ENCODE measurements at regions not wholly inside any gene's neighbourhood (a gene's known extent, or its start where the extent isn't known, plus 50 kb on each side); places are given as distances from the start of the nearest gene placed in this dataset.
"Not testable (repeated sequence)": the region's sequence is repeated elsewhere in the genome, so short reads cannot be mapped to it uniquely, and the experiment has no call there.

DNA sequence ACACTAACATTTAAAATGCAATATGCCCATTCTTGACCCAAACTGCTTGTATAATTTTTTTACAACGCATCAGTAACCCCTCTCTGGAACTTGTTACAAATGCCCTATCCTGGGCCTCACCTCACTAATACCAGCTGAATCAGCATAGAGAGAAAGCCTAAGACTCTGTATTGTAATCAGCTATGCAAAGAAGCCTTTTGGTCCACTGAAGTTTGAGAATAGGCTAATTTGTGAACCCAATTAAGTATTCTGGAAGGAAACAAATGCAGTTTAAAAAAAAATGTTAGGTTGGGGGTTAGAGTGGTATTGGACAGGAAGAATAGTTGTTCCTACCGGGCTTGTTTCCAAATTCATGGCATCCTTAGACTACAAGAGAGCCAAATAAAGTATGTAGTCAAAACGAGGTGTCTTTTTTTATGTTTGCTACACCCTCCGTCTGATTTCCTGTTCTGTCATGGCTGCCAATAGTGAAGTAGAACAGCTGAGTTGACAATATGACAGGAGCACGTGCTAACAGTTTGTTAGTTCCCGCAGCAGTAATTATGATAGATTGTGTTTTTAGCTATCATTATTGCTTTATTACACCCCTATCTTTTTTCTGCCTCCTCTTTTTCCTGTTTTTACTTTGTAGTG lies 1048.7 kb upstream of the NUDT12 start:
- DNase-seq: no peak

DNA sequence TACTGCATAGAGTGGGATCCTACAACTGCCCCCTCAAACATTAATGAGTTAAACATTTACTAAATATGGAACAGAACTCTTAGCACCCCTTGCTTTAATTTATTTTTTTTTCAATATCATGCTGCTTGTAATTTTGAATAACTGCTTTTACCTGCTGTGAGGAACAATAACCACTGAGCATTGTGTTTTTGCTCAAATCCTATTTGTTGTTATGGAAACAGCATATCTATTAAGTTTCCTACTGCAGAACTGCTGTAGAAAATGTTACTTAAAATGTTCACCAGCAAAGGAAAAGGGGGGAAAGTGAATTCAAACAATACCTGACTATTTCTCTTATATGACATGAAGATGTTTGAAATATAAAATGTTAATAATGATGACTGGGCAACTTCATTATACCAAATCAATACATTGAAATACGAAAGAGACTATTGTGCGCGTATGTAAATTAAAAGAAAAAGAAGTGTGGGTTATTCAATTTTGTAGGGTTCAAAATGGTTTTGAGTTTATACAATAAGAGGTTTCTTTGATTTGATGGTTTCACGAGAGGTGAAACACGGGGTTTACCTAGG lies 1043.8 kb upstream of the NUDT12 start:
- DNase-seq: no peak

DNA sequence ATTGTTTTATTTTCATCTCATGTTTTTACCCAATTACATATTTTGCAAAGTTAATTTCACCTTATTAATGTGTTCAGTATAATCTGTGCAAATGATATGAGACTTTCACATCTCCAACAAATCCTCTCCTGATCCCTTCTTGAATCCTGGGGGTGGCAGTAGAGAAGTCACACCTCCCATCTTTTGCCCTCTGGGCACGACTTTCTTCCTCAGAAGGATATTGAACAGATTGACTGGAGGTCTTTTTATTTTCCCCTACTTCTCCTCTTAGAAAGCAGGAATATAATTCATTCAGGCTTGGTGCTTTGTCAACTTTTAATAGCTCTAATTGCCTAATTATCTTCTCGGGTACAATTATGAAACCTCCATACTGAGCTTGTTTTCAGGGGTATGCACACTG lies 1037.1 kb upstream of the NUDT12 start:
- DNase-seq: no peak

DNA sequence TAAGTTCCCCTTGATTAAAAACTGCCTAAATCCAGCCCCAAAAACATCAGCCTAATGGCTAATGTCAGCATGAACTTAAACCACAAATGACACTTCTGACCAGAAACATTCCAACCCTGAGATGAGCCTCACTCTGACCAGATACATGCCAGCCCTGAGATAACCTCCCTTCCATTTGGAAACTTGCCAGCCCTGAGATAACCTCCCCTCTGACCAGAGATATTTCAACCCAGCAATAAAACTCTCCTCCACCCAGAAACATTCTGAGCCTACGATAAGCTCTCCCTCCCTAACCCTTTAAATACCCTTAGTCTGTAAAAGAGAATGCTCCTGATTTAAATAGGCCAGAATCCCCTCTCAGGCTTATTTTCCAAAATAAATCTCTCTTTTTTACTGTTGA lies 1035.7 kb upstream of the NUDT12 start:
- no peak for DNase-seq

DNA sequence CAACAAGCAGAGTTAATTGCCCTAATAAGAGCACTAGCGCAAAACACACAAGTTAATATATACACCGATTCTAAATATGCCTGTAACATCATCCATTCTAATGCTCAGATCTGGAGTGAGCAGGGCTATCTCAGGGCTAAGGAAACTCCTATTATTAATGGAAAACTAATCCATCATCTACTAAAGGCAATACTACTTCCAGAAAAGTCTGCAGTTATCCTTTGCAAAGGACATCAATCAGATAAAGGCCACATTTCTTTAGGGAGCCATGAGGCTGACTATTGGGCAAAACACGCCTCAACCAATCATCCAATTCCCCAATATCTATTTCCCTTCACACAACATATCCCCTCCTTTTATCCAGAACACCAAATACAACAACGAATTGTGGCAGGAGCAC lies 1032.3 kb upstream of the NUDT12 start:
- no peak for DNase-seq

DNA sequence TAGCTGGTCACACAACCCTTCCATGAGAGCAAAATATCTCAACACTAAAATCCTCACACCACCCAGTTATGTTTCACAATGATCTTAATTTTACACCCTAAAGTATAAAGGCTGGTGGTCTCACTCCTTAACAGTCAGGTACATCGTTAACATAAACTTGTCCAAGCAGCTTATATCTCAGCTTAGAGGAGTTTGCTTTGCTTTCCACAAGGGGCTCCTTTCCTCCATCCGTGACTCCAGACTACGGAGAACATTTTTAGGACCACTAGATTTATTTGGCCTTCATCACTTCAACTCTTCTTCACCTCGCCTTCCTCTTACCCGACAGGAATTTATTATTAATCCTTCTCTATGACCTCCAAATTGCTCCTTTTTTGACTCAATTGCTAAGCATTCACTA lies 1014.1 kb upstream of the NUDT12 start:
- no peak for DNase-seq

DNA sequence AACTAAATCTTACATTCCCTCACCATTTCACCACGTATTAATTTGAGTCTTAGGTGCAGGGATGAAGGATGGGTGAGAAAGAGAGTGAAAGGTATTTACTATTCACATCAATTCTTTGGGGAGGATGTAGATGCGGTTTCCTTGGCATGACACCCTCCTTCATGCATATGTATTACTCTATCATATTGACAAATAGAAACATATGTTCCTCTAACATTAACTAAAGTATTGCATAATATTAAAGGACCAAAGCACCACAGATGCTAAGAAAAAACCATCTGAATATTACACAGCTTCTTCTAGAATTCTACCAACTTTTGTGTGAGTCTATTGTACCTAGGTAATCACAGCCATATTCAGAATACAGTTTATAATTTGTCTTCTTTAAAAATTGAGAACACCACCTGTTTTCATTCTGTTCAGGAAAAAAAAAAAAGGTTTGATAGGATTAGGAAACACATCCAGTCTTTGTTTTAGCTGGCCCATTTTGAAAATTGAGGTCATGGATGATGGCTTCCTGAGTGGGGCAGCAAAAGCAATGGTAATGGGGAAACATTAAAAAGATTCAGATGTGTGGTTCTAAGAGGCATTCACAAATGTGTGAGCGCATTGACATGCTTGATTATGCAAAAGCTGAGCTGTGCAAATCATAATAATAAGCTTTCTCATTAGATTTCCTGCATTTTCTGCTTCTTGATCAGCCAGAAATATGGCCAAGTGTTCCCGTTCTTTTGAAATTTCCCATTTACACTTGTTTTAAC lies 1011.5 kb upstream of the NUDT12 start:
- no peak for DNase-seq

DNA sequence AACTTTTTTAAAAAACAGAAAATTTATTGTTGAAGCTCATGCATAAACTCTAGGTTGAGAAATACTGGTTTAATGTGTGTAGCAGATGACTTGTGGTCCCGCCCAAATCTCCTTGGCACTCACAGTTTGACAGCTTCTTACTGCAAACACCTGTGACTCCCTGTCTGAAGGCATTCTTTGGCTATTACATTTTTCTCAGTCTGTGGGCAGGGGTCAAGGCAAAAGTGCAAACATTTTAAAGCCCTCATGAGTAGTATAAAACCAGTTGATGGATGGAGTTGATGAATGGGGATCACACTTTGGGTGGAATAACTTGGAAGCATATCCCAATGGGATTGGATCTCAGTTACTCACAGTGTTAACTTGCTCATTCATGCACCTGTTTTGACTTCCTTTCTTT lies 1007.0 kb upstream of the NUDT12 start:
- DNase-seq: no peak

DNA sequence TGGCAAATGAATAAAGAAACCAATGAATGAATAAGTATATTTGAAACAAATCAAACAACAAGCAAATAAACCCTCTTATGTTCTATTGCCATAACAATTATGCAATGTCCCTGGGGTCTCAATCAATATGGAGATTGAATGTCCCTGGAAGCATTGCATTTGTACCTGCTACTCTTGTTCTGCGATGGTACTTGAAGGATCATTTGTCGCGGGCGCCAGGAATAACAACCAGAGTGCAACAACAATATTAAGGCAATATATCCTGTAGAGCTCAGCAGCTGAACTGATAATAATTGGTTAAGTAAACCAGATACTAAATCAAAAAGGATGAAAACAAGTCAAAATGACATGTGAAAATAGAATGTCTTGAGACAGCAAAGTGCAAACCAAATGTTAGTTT lies 1001.9 kb upstream of the NUDT12 start:
- no peak for DNase-seq

DNA sequence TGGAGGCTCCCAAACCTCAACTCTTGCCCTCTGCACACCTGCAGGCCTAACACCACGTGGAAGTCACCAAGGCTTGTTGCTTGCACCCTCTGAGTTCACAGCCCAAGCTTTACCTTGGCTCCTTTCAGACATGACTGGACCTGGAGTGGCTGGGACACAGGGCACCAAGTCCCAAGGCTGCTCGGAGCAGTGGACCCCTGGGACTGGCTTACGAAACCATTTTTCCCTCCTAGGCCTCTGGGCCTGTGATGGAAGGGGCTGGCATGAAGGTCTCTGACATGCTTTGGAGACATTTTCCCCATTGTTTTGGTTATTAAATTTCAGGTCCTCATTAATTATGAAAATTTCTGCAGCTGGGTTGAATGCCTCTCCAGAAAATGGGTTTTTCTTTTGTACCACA lies 994.4 kb upstream of the NUDT12 start:
- DNase-seq: no peak

DNA sequence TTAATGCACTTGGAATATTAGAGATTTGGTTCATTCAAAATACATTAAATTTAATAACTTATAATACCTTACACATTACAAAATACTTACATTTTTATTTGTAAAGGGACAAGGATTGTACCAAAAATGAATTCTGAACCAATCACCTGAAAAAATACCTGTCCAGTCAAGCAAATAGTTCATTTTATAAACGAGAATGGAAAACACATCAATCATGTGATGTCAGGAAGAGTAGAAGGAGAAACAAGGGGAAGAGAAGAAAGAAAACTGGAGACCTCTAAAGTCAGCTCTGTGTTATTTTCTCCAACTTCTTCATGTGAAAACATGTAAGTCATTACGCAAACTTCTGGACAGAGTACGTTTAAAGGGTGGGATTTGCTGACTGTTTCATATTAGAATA lies 989.0 kb upstream of the NUDT12 start:
- DNase-seq: no peak

DNA sequence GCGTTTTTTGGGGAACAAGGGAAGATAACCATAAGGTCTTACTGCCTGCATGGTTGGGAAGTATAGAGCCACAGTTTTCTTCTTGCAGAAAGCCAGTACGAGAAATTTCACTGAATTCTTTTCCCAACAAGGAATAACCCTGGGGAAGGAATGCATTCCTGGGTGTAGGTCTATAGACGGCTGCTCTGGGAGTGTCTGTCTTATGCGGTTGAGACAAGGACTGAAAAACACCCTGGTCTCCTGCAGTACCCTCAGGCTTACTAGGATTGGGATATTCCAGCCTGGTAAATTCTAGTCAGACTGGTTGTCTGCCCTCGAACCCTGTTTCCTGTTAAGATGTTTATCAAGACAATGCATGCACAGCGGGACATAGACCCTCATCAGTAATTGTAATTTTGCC lies 984.3 kb upstream of the NUDT12 start:
- not testable (repeated sequence) for DNase-seq

DNA sequence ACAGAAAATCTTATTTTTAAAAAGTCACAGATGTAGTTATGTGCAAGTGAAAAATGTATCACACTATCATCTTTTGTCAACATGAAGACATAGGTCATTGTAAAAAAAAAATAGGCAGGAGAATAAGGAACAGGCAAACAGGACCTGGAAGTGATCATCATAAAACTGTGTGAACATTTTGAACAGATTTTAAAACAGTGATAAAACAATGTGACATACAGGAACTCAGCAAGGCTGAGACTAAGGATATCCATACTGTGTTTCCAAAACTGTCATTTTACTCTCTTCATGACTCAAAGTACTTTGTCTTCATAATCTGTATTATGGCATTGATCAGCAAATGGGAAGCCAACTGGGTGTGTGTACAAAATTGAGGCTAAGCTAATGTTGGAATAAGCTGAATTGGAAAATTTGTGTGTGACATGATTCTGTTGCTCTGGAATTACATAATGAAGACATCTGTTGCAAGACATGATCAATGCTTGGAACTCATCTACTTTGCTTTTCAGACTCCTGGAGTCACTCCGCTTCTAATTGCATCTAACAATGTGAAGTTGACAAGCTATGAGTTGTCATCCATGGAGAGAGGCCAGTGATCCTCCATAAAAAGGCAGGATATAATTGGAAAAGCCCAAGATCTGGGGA lies 978.7 kb upstream of the NUDT12 start:
- no peak for DNase-seq

DNA sequence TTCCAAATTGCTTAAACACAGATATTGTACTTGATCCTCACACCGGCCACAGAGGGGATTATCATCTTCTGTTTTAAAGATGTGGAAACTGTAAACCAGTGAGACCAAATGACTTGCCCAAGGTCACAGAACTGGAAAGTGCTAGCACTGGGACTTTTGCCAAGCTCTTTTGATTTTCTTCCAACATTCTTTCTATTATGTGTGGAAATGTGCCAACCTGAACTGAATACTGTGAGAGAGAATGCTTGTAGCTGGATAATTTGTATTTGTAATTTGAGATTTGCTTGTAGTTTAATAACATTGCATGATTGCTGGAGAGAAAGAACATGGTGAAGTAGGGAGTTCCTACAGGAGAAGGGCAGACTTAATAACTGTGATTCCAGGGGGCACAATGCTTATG lies 977.9 kb upstream of the NUDT12 start:
- no peak for DNase-seq

DNA sequence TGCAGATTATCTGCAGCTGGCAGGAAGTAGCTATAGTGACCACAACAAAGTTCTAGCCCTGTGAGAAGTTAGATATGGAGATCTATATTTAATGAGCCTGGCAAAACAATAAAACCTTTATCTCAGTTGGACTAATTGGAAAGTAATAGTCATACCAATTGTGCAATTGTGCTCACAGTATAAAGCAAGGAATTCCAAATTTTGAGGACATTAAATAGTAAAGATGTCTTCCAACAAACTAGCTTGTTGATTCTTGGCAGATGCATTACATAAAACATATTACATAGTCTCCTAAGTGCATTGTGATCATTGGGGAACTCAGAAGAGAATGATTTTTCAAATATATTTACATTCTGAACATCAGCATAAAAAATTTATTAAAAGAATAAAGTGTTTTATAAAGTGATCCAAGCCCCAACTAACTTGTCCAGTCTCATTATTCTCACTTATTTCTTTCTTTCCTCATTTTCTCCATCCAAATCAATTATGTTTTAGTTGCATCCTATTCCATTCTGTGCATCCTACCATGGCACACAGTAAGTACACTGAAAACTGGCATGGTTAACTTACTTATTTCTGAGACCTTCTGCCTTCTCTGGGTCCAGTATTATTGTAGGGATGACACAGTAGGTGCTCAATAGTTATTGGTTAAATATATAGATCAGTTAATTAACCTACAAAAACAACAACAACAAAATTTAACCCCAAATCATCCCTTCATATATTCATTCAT lies 977.2 kb upstream of the NUDT12 start:
- DNase-seq: no peak

DNA sequence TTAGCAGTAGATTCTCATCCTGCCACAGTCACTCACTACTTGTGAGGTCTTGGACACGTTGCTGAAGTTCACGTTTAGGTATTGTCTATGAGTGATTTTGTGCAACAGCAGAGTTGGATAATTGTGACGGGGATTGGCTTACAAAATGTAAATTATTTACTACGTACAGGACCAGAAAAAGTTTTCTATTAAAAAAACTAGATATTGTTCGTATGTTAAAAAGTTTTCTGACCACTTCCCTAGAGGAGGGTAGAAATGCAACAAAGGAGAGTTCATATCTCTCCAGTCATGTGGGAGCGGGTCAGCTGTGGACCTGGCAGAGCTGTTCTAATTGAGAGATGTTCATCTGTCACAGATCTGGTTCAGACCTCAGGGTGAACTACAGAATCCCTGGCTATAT lies 976.1 kb upstream of the NUDT12 start:
- no peak for DNase-seq

DNA sequence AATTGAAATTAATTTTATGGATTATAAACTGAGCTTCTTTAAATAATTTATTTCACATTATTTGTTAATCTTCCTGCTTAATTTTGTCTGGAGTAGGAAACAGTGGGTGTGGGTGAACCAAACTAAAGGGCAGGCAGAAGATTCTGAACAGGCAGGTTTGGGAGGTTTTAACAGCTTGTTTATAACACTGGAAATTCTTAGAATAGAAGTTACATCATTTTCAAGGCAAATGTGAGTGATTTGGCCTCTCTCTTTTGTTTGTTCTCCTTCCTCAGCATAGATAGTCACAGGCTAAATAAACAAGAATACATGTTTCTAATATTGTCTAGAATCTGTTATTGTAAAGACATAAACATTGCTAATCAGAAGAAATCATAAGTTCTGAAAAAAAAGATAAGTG lies 970.9 kb upstream of the NUDT12 start:
- DNase-seq: no peak

DNA sequence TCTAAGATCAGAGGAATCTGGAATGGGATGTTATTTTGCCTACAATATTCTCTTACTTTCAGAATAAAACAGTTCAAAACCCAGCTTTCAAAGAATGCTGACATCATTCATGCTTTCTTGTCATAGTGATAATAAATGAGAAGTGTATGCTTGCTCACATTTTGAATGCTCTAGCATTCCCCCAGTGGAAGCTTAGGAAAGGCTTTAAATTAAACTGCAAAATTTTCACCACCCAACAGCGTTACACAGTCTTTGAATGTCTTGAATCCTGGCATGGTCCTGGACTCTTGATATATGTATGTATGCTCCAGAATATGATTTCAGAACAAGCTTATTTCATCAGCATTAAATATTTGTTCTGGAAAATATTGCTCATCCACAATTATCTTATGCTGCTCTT lies 964.3 kb upstream of the NUDT12 start:
- no peak for DNase-seq

DNA sequence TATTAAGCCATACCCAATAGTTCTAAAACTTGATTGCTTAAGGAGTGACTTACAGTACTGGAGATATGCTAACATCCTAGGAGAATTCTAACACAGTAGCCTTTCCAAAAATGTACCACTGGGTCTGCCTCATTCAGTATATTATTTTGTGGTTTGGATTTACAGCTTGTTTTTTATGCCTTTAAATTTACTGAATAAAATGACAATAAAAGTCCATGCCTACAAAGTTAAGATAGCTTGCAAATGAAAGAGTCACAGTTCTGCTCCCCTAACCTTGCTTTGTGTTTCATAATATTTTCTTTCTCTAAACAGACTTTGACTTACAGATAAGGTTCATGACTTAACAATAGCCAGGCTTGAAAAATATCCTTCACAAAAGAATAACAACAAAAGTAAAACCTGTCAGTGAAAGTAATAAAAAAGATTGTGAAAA lies 951.1 kb upstream of the NUDT12 start:
- no peak for DNase-seq

DNA sequence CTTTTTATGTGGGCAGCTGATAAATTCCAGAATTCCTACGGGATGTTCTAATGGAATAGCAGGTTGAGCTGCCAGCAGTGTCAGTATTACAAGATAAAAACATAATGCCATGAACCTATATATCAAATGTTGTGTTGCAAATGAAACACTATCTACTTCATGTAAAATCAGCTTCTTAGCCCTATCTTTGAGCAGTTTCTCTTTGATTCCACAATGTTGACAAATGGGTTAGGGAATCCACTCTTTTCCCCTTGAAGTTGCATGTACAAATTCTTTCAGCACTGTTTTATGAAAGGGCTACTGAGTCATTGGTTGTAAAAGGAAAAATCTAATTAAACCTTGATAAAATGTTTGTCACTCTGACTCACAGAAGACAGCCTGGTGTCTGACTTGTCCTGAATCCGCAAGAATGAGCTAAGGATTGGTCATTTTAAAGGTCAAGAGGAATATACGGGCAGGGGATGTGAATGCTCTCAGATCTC lies 950.6 kb upstream of the NUDT12 start:
- no peak for DNase-seq

DNA sequence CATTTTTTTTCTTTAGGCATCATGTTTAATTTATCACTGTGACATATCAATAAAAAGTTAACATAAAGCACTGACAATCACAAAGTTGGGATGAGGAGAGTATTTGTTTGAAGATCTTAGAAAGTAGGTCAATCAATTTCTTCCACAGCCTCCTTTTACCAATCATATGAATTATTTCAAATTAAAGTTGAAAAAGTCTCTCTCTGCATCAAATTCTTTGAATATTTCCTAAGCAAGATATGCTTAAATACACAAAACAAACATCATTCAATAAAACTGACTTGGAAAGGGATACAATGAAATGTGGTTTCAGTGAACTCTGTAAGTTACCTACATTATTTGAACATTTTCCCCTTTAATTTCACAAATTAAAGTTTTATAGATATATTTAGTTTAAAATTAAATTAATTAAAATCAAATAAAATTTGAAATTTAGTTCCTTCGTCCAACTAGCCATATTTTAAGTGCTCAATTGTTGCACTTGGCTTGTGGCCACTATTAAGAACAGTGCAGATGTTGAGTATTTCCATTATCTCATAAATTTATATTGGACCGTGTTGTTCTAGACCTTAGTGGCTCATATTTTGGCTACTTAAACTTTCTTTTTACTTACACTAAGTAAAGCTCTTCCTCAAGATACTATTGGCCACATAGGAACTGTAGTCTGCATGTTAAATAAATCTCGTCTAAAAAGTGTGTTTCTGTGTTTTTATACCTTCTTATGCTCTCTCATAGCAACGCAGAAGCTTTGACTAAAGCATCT lies 949.7 kb upstream of the NUDT12 start:
- no peak for DNase-seq

DNA sequence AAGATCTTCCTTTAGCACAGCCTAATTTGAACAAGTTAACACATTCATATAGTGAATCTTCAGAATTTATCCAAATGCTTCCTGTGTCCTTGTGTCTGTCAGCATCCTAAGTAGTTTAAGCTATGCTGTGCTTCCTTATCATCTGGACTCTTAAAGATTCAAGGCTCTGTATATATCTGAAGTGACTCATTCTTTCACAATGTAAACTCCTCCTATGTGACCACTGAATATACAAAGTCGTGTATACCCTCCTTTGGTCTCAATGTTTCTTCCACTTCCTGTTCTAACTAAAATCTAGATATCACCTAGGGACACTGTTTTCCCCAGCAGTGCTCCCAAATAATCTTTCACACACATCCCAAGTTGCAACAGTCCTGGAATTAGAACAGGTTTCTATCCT lies 935.7 kb upstream of the NUDT12 start:
- DNase-seq: peak; percentile 19
